GM21381 (cell line): ENCODE measurements at regions not wholly inside any gene's neighbourhood (a gene's known extent, or its start where the extent isn't known, plus 50 kb on each side); places are given as distances from the start of the nearest gene placed in this dataset.
"Not testable (repeated sequence)": the region's sequence is repeated elsewhere in the genome, so short reads cannot be mapped to it uniquely, and the experiment has no call there.

Source experiments
- ATAC-seq: cut with Tn5 transposase; IDR thresholded peaks from one replicate; pipeline ENCODE4 v1.9.1; 2021; ENCODE audit warnings: mild to moderate bottlenecking, moderate library complexity; ENCODE audit not compliant: unreplicated experiment

DNA sequence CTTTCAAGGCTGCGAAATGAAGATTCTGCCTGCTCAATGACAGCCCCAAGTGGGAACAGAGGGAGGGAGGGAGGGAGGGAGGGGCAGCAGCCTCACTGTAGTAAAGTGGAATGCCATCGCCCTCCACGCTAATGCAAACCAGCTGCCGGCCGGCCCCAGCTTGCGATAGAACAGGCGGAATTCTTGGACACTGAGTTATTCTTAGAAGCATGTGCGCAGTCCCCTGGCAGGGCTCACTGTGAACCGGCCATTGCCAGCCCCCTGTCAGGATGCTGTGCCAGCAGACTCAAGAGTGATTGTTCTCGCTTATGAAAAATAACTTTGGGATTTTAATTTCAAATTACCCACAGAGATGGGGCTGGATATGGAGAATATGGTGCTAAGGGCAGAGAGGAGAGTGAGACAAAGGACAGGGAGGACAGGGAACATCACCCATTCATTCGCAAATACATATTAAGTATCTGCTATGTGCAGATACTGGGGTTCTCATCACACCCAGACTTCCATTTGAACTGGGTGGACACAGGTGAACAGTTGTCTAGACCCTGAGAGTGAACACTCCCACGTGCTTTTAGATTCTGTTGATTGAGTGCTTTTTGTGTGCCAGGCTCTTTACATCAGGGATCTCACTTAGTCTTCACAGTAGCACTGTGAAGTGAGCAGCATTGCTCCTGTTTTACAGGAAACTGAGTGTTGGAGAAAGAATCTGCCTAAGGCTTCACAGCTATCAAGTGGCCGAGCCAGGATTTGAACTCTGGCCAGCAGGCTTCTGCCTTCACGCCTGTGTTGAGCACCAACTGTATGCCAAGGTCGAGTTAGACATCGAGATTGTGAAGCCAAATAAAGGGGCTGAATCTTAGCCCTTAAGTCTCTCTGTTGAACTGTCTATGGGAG, 192.9 kb downstream of the C12orf75 start:
- ATAC-seq = no peak

DNA sequence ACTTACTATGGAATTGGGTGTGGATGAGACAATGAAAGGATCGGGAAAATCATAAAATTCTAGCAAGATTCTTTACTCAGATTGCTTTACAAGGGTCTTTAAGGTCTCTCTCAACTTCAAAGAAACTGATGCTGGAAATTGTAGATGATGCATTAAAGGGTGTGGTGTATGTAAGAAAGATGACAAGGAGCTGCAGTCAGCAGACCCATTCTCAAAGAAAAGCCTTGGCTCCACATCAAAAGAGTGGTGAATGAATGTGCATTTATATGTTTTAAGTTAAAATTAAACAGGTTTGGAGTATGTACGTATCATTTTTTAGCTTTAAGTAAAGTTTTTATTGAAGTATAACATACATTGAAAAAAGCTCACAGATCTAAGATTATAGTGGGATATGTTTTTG, 194.5 kb downstream of the C12orf75 start:
- no peak for ATAC-seq

DNA sequence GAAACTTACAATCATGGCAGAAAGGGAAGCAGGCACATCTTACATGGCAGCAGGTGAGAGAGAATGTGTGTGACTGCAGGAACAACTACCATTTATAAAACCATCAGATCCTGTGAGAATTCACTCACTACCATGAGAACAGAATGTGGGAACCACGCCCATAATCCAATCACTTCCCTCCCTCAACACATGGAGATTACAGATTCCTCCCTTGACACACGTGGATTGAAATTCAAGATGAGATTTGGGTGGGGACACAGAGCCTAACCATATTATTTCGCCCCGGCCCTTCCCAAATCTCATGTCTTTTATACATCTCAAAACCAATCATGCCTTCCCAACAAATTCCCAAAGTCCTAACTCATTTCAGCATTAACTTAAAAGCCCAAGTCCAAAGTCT, 203.6 kb downstream of the C12orf75 start:
- no peak for ATAC-seq

DNA sequence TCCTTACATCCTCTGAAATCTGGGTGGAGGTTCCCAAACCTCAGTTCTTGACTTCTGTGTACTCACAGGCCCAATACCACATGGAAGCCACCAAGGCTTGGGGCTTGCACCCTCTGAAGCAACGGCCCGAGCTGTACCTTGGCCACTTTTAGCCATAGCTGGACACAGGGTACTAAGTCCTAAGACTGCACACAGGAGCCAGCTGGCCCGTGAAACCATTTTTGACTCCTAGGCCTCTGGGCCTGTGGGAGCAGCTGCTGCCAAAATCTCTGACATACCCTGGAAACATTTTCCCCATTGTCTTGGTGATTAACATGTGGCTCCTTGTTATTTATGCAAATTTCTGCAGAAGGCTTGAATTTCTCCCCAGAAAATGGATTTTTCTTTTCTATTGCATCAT, 204.5 kb downstream of the C12orf75 start:
- not testable (repeated sequence) for ATAC-seq

DNA sequence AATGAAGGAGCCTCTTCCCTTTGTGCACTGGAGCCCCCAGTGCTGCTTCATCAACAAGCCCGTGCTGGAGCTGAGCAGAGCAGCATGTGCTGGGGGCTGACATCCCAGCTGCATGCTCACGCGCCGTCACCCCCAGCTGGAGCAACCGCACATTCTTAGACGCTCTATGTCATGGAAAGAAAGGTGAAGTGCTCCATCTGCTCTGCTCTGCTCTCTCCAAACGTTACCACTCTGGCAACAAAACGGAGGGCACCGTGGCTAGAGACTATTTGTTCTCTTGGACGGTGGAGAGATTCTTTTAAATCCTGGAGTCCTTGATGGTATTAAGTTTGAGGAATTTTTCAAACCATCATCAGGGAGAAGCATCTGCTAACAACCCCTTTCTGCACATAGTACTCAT, 208.4 kb downstream of the C12orf75 start:
- ATAC-seq = no peak

DNA sequence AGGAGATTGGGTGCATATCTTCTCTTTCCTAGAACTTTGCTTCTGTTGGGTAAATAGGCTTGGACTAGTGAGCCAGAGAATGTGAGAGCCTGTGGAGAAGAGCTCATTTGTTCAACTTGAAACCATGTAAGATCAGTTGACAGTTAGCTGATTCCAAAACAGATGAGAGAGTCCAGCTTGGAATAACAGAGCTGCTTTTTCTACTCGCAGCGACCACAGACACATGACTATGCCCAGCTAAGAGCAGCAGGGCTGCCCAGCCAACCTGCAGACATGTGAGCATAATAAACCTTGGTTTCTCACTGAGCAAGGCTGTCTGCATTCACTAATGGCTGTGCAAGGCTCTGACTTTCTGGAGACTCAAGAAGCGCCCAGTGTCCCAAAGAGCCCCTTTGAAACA, 209.2 kb downstream of the C12orf75 start:
- ATAC-seq = no peak

DNA sequence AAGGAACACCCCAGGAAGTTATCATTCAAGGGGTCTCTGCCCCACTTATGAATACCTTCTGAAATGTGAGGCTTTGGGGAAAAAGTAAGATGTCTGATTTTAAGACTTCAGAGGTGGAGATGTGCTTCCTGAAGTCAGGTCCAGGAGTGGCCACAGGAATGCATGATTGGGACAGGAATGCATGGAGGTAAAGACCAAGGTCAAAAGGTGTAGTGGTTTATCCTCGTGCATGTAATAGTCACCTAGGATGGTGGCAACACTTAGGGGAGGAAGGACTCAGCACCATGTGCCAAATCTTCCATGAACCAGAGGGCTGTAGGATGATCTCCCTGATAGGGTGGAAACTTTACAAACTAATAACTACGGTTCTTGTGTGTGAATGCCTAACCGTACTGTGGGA, 217.3 kb downstream of the C12orf75 start:
- ATAC-seq = no peak

DNA sequence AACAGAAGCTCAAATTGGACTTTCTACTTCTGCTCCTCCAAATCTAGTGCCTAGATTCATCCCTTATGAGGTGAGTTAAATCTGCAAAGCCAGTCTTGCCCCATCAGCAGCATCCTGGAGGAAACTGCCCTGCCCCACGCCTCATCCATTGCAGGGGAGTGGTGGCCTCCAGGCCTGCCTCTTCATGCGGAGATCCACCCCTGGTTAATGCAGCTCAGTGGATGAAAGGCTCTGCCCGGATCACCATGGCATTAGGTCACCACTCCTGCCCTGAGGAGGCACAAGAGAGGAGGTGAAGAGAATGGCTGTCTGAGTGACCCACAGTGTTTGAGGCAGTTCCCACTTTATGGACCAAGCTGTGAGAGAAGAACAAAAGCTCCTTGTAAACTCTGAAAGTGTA, 218.1 kb downstream of the C12orf75 start:
- no peak for ATAC-seq

DNA sequence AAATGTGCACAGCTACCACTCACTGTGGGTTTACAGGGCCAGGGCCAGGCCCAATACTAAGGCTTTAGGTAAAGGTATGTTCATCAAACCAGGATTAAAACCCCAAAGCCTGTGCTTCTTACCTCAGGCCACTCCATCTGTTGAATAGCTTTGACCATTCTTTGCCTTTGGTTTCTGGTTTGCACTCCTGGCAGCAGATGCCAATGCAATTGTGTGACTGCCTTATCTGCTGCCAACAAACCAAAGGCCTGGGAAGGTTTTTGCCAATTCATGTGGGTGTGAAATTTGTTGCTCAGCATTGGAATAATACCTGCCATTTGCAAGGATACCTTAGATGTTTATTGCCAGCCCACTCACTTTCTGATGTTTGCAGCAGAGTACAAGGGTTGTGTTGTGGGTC, 221.6 kb downstream of the C12orf75 start:
- no peak for ATAC-seq

DNA sequence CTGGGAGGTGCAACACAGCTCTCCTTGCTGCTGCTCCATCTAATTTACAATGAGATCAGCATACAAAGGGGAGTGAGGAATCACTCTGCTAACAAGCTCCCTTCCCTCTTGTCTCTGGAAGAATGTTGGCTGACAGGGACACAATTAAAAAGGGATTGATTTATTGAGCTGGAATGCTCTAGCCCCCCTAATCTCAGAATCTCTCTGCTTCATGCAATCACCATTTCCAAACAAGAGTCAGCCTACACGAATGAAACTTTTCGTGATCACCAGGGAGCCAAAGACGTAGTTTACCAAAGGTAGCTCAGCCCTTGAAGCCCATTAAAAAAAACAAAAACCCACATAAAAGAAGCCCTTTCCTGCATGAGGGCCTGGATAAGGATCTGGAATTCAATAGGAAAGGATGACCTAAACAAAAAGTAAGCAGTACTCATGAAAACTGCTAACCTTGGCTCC, 223.8 kb downstream of the C12orf75 start:
- ATAC-seq = no peak

DNA sequence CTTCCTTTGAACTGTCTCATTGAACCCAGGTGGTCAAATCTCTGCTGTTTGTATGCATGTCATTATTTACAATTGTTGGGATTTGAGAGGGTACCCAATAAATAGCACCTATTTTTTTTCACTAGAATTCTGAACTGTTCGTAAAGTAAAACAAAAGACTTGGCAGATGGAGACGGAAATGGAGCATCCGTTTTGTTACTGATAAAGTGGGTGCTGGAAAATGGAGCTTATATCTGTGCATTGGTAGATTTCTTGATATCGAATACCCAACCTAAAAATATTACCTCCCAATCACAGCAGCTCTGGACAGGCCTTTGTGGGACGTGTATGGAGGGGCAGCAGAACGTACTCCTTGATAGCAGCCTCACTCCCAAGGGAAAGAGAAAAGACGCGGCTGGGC, 224.4 kb downstream of the C12orf75 start:
- ATAC-seq = no peak

DNA sequence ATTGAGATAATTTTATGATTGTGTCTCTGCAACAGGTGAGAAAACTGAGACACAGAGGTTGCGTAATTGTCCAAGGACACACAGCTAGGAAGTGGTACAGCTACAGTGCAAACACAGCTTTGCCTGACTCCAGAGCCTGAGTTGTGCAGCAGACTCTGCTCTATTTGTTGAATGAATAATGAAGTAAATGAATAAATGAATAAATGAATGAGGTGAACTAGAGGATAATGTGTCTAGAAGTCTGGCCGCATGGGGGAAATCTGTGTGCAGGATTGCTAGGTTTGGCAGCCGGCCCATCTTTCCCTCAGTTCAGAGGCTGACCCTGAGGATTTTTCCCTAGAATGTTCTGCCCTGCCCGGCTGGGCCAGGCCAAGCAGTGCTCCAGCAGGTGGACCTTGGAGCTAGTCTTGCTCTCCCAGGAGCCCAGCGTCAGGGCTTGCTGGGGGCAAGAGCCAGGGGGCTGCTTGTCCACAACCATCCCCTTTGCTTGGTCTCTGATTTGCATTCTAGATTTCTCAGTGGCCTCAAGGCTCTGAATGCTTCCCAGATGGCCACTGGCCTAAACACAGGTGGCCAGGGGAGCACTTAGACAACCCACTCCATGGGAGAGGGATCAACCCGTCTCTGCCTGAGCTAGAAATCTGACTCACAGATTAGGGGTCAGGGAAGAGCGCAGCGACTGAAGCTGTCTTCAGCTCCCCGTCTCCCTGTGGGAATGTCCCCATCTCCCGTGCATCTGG, 225.2 kb downstream of the C12orf75 start:
- no peak for ATAC-seq

DNA sequence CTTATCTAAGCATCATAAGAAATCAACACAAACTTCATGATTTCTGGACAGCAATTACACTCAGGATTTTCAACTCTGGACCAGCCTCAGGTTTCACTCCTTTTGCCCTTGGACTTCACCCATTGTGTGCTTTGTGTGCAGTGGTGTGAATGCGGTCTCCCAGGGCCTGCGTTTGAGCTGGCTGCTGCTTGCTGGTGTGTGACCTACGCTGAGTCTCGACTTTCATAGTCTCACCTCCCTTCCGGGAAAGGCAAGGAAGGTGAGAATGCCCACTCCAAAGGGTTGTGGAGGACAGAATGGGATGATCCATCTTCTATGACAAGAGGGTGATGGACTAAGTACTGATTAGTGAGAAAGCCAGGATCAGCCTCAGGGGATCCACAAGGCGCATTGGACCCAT, 228.8 kb downstream of the C12orf75 start:
- no peak for ATAC-seq

DNA sequence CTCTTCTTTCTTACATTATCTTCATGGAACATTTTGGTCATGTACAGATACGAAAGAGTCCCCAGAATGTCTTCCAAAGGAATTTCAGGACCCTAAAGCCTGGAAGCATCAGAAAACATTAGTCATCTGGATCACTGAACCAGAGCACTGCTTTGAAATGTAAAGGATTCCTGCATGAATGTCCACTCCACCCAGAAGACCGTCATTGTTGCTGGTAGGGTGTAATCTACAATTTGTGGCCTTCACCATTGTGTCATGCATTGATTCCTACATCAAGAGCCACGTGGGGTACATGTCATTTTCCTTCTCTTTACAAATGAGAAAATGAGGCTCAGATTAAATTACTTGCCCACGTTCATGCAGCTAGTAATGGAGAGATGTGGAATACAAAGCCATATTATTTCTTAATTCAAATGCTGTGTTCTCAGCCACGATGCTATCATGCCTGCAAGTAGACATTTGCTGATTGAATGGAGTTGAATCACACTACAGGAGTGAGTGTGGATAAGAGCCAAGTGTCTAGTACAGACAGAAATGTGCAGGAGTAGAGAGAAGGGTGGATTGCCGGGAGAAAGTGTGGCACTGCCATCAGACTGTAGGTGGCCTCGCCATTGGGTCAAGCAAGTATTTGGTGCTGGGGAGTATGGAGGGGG, 231.2 kb downstream of the C12orf75 start:
- ATAC-seq = no peak

DNA sequence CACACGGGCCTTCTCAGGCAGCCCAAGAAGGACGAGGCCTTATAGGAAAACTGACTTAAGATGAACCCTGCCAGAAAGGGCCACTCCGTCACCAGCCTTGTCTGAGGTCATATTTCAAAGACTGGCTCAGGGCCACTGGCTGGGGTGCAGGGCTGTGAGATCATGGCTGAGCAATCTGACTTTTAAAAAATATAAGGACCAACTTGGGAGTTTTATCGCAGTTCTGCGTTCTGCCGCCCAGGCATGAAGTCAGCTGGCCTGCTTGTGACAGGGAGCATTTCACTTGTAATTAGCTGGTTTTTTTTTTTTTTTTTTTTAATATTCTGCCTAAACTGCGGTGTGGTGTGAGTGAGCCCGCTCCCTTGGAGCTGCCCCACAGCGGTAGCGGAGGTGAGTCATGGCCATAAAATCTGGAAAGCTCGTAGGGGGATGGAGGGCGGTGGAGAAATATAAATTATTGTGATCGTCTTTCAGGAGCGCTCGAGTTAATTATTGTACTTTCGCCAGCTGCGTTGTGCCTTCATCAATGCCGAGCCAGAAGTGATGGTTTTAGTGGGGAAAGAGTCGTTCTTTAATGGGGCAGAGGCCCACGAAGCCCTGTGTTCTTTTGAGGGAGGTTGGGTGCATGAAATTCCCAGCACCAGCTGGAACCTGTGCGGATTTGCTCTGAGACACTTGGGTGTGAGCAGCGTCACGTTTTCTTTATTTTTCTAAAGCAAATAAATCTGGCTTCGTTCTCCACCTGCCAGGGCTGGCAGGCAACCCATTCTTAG, 231.9 kb downstream of the C12orf75 start:
- no peak for ATAC-seq

DNA sequence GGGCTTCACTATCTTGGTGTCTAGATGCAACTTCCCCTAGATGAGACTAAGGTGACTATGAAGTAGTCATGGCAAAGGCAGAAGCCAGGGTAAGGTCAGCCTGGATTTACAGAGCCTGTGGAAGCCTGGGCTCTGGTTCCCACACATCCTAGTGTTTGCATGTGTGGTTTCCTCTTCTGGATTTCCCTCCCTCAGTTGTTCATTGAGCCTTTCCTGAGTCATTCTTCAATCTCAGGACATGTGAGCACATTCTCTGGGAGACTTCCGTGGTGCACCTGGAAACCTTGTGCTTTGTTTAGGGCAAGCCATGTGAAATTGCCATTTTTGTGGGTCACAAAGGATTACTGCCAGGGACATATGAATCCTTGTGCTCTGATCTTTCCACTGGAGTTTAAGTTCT, 236.6 kb downstream of the C12orf75 start:
- ATAC-seq = no peak

DNA sequence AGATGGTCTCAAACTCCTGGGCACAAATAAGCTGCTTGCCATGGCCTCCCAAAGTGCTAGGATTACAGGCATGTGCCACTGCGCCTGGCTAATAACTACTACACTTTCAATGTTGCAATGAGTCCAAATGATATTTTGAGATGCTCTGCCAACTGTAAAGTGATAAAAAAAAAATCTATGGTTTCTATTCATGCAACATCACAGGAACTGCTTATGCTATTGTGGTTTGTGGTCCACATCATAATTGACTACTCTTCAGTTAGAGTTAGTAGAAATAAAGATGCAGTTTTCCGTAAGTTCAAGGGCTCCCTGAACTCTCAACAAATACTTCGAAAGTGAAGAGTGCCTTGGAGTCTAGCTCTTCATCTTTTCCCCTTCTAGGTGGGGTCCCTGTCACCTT, 239.4 kb downstream of the C12orf75 start:
- no peak for ATAC-seq

DNA sequence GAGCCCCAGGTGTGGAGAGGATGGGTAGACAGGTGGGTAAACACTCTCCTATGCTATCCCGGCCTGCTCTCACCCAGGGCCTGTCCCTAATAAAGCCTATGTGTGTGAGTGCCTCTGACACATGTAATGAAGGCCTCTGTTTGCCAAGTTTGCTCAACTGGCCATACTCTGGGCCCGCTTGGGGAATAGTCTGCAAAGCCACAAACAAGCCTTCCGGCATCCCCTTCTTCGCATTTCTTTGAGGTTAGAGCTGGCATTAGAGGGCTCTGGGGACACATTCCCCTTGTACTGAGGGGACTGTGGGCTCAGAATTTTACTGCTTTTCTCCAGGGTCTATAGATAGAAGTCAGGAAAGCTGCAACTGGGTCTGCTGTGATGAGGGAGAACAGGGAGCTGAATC, 240.5 kb downstream of the C12orf75 start:
- ATAC-seq = no peak

DNA sequence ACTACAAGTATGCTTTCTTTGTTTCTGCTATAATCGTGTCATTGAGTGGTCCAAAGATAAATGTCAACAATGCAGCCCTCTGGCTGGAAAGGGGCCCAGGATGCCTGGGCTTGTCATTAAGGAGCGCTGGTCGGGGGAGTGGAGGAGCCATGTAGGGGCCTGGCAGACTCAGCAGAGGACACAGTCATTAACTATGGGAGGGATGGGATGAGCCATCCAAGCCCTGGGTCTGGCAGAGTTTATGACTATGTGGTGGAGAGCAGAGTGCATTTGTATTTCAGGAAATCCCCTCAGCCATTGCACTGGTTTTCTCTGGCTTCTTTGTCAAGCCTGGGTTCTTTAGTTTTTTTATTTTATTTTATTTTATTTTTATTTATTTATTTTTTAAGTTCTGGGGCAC, 243.1 kb downstream of the C12orf75 start:
- ATAC-seq = no peak

DNA sequence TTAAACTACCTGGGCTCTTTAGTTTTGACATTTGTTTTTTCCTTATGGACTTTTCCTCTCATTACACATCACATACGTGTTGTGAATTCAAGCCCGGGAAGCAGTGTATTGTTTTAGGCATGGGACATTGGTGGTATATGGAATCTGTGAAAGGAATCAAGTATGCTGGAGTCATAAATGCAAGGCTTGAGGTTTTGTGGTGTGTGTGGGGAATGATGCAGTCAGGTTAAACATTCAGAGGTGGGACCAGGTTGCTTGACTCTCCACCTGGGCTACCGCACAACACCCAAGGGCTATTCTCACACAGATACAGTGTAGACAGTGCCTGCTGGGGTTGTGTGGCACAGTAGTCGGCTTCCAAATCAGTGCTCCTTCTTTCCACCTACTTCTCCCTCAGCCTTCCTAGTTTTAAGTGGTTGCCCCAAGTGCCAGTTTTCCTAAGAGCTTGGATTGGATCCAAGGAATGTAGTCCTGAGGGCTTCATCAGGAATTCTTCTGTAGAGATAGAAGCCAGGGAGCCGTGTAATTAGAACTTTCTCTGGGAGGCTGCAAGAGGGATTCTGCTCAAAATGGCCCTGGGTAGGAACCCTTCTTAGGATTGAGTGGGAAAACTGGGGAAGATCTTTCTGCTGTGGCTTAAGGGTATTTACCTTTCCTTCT, 243.7 kb downstream of the C12orf75 start:
- no peak for ATAC-seq
